ENCODE measurements at regions not wholly inside any gene's neighbourhood (a gene's known extent, or its start where the extent isn't known, plus 50 kb on each side); places are given as distances from the start of the nearest gene placed in this dataset.
"Not testable (repeated sequence)": the region's sequence is repeated elsewhere in the genome, so short reads cannot be mapped to it uniquely, and the experiment has no call there.

- no peak overlapping the region for H3K4me3 ChIP-seq (ENCODE audit: control insufficient read depth, low read depth, low read length)
- peak; percentile 55 for TF ChIP-seq CTCF (conservative IDR thresholded peaks at IDR 0.05; ENCODE audit: control insufficient read depth, insufficient read depth, low read depth, low read length)
- DNase-seq (ENCODE audit: low read depth): peak; percentile 42
Measured at GRCh38 chr9:97109194-97109811, 70.4 kb upstream of the CTSV start.

- peak; percentile 5 for DNase-seq (ENCODE audit: low read depth)
Measured at GRCh38 chr9:97105220-97105619, 66.3 kb upstream of the CTSV start.

GRCh38 chr9:97103613-97104383 lies 64.9 kb upstream of the CTSV start:
- DNase-seq (ENCODE audit: low read depth): not testable (repeated sequence)

More at GRCh38 chr9:97105220-97105619, 66.3 kb upstream of the CTSV start:
- H3K4me3 ChIP-seq (ENCODE audit: control insufficient read depth, low read depth, low read length): not testable (repeated sequence)

GRCh38 chr9:97099540-97099939 lies 60.6 kb upstream of the CTSV start:
- DNase-seq (ENCODE audit: low read depth); H3K4me3 ChIP-seq (ENCODE audit: control insufficient read depth, low read depth, low read length): not testable (repeated sequence)

More at GRCh38 chr9:97103613-97104383, 64.9 kb upstream of the CTSV start:
- not testable (repeated sequence) for H3K4me3 ChIP-seq (ENCODE audit: control insufficient read depth, low read depth, low read length)

- H3K4me3 ChIP-seq (ENCODE audit: control insufficient read depth, low read depth, low read length): no peak overlapping the region
- no peak for TF ChIP-seq CTCF (conservative IDR thresholded peaks at IDR 0.05; ENCODE audit: control insufficient read depth, insufficient read depth, low read depth, low read length)
- no peak for DNase-seq (ENCODE audit: low read depth)
Measured at GRCh38 chr9:97096793-97097192, 57.9 kb upstream of the CTSV start.

GRCh38 chr9:97089361-97089760 lies 50.4 kb upstream of the CTSV start:
- H3K4me3 ChIP-seq (ENCODE audit: control insufficient read depth, low read depth, low read length): not testable (repeated sequence)
- DNase-seq (ENCODE audit: low read depth): peak; percentile 6

Data from fibroblast of mammary gland (primary cell).